NCI-H2196 treated with DMSO at 0.1 percent for 48 hours (cell line): ENCODE measurements at regions not wholly inside any gene's neighbourhood (a gene's known extent, or its start where the extent isn't known, plus 50 kb on each side); places are given as distances from the start of the nearest gene placed in this dataset.
"Not testable (repeated sequence)": the region's sequence is repeated elsewhere in the genome, so short reads cannot be mapped to it uniquely, and the experiment has no call there.

Experiments used
- DNase-seq: peaks from one replicate; lab custom pipeline; 2025; ENCODE audit not compliant: unreplicated experiment; lab: John Stamatoyannopoulos, UW

- DNase-seq = no peak
These were observed 215.1 kb downstream of the RBM26 start for GRCh38 chr13:79190932-79191331.

- no peak for DNase-seq
These were observed 218.0 kb downstream of the RBM26 start for GRCh38 chr13:79187917-79188690.

- DNase-seq = no peak
These were observed 220.5 kb downstream of the RBM26 start for GRCh38 chr13:79185580-79185979.

- DNase-seq = no peak
These were observed 222.8 kb downstream of the RBM26 start for GRCh38 chr13:79183231-79183630.

- not testable (repeated sequence) for DNase-seq
These were observed 232.4 kb downstream of the RBM26 start for GRCh38 chr13:79173691-79174090.

GRCh38 chr13:79172924-79173323 is 233.1 kb downstream of the RBM26 start:
- DNase-seq = not testable (repeated sequence)

- no peak for DNase-seq
These were observed 234.7 kb downstream of the RBM26 start for GRCh38 chr13:79171141-79172061.

- DNase-seq = no peak
These were observed 245.2 kb downstream of the RBM26 start for GRCh38 chr13:79160818-79161217.

- DNase-seq = no peak
These were observed 250.2 kb downstream of the RBM26 start for GRCh38 chr13:79155883-79156282.

- DNase-seq = no peak
These were observed 256.8 kb downstream of the RBM26 start for GRCh38 chr13:79149210-79149609.

- no peak for DNase-seq
These were observed 265.0 kb downstream of the RBM26 start for GRCh38 chr13:79141082-79141481.

GRCh38 chr13:79128158-79128557 is 277.9 kb downstream of the RBM26 start:
- DNase-seq = no peak

GRCh38 chr13:79126706-79127105 is 279.3 kb downstream of the RBM26 start:
- no peak for DNase-seq

- DNase-seq = no peak
These were observed 281.9 kb downstream of the RBM26 start for GRCh38 chr13:79124183-79124582.

- no peak for DNase-seq
These were observed 284.8 kb downstream of the RBM26 start for GRCh38 chr13:79121286-79121685.

- no peak for DNase-seq
These were observed 286.4 kb downstream of the RBM26 start for GRCh38 chr13:79119578-79120107.

- DNase-seq = no peak
These were observed 294.0 kb downstream of the RBM26 start for GRCh38 chr13:79112016-79112415.

GRCh38 chr13:79108914-79109643 is 297.0 kb downstream of the RBM26 start:
- DNase-seq = no peak

- DNase-seq = no peak
These were observed 307.5 kb downstream of the RBM26 start for GRCh38 chr13:79098596-79098995.

GRCh38 chr13:79097201-79097600 is 308.9 kb downstream of the RBM26 start:
- no peak for DNase-seq

GRCh38 chr13:79096099-79096498 is 310.0 kb downstream of the RBM26 start:
- DNase-seq = no peak
